Eye (tissue), 1 donor: ENCODE measurements at regions not wholly inside any gene's neighbourhood (a gene's known extent, or its start where the extent isn't known, plus 50 kb on each side); places are given as distances from the start of the nearest gene placed in this dataset.

Source experiments
- DNase-seq: peaks from one replicate; pipeline ENCODE4 v3.0.0-alpha.2; 2015

DNA sequence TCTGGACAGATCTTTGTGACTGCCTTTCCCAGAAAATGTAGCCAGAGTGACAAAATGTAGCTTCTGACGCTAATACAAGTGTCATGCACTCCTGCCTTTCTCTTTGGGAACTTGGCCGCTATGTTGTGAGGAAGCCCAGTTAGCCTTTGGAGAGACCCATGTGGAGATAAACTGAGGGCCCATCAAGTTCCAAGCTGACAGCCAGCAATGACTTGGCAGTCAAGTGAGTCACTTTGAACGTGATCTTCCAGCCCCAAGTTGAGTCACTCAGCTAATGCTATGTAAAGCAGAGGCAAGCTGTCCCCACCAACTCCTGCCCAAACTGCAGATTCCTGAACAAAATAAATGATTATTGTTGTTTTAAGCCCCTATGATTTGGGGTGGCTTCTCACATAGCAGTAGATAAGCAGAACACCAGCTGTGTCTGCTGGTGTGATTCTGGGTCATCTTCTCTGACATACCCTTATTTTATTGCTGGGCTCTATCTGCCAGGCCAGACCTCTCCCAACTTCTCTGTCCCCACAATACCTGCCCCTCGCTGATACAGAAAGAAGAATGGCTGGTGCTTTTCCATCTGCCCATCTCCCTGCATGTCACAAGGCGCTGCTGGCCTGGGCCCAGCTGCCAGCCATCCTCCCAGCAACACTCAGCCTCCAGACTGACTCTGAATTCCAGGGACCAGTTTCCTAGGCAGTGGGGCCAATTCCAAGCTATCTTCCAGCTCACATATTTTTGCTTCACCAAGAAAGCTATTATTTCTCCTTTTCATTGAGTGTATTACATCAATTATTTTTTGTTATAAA lies 274.8 kb downstream of the LRFN2 start:
- DNase-seq, result no peak

- peak; percentile 93 for DNase-seq
These were observed 278.4 kb downstream of the LRFN2 start for GRCh38 chr6:40308533-40309306.

GRCh38 chr6:40307712-40308111 lies 279.5 kb downstream of the LRFN2 start:
- DNase-seq, result no peak

DNA sequence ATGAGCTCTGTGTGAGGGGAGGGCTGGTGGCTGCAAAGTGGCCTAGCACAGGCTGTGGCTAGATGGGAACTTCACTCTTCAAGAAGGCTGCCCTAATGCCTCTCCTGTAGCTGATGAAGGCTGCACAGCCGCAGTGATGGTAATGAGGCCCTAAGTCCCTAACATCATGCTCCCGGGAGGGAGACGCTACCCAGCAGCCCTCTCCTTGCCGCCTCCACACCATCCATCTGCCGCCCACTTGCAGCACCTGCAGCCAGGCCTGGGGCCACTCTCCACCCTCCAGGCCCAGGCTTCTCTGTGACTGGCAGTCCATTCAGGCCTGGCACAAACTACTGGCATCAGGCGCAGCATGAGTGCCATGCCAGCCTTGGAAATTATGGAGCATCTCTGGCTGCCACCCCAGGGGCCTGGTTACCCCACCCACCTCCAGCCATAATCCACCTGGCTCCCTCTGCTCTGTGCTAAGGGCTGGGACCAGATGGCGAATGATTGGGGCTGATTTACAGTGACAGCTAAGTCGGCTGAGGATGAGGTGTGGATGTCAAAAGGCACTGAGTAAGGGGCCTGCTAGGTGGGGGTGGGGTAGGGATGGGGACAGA lies 284.2 kb downstream of the LRFN2 start:
- peak; percentile 70 for DNase-seq

DNA sequence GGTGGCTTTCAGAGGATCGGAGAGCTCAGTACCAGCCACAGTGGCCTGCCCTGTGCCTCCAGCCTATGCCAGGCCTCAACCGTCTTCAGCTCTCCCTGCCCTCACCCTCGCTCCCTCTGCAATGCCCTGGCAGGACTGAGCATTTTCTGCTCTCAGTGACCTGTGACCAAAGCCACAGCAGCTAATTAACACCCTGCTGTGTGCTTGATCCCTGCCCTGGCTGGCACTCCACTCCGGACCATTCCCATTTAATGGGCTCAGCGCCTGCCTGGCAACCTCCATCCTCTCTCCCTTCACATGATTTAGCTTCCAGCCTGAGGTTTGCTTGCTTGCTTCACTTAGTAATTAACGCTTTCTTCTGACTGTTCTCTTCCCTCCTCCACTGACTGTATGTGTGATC lies 287.5 kb downstream of the LRFN2 start:
- DNase-seq, result no peak

DNA sequence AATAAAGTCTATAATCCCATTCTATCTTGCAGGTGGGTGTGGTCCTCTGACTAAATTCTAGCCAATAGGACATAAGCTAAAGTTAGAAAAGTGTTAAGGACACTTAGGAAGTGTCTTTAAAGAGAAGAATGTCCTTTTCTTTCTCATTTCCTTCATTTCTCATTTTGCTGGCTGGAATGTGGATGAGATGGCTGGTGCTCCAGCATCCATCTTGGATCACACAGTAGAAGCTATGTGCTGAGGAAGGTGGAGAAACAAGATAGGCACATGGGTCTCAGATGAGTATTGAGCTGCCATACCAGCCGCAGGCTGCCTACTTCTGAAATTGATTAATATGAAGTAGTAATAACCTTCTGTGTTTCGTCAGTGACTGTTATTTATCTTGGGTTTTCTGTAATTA lies 289.0 kb downstream of the LRFN2 start:
- no peak for DNase-seq

GRCh38 chr6:40295251-40295950 lies 291.8 kb downstream of the LRFN2 start:
- DNase-seq, result no peak

DNA sequence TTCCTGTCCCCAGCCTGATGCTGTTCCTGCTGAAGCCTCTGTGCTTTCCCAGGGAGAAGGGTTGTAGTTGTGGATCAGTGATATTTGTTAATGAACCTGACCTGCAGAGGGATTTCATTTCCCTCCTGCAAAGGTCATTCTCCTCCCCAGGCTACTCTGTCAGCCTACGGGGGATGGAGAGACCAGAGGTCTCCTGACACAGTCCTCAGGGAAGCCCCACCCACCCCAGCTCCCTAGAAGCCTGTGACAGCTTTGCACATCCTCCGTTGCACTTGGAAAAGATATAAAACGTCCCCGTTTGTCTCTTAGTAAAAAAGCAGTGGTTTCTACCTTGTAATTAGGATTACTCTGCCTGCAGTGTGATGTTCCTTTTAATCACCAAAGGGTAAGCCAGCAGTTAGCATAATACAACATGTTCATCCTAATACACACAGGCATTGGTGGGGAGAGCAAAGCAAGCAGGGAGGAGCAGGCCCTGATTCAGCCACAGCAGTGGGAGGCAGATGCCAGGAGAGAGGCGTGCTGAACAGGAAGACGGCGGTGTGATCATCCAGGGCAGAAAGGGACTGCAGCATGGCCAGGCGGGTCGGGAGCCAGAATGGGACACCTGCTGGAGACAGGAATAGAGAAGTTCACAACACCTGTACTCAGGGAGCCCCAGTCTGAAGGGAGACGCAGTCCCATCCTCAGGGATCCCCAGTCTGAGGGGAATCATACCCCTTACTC lies 293.5 kb downstream of the LRFN2 start:
- DNase-seq, result no peak

GRCh38 chr6:40293060-40293459 lies 294.1 kb downstream of the LRFN2 start:
- no peak for DNase-seq

DNA sequence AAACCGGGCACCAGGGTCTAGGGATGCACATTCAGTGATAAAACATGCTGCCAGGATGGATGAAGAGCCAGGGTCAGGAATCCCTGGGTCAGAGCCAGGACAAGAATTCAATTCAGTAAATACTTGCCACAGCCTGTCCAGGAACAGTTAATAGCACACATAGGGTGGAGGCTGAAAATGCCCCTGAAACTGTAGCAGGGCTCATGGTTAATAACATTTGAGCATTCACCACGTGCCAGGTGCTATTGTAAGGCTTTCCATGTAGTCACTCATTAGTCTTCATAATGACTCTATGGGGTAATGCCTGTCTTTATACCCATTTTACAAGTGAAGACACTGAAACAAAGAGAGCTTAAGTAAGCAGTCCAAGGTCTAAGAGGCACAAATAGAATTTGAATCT lies 296.3 kb downstream of the LRFN2 start:
- DNase-seq, result no peak

- no peak for DNase-seq
These were observed 298.2 kb downstream of the LRFN2 start for GRCh38 chr6:40288919-40289318.

DNA sequence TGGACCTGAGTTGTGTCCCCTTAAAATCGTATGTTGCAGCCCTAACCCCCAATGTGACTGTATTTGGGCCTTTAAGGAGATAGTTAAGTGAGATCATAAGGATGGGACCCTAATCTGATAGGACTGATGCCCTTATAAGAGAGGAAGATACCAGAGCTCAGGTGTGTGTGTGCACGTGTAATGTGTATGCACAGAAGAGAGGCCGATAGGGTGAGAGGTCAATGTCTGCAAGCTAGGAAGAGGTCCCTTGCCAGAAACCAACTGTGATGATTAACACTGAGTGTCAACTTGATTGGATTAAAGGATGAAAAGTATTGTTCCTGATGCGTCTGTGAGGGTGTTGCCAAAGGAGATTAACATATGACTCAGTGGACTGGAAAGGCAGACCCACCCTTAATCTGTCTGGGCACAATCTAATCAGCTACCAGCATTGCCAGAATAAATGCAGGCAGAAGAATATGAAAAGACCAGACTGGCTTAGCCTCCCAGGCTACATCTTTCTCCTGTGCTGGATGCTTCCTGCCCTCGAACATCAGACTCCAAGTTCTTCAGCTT lies 299.8 kb downstream of the LRFN2 start:
- DNase-seq, result no peak

DNA sequence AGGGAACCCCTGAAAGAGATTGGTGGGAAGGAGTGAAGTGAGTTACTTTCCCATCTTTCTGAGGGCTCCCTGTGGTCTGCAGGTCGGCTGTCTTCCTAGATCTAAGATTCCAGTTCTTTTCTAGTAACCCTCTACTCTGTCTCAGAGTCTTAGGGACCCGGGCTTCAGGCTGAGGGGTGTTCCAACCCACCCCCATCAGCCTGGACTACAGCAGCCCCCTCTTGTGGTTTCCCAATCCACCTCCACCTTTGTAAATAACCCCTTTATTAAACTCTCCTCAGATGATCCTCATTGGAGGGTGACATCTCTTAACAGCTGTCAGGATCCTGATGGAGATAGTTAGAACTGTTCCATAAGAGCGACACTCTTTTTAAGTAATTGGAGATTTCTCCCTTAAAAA lies 300.4 kb downstream of the LRFN2 start:
- DNase-seq, result no peak

GRCh38 chr6:40285996-40286395 lies 301.2 kb downstream of the LRFN2 start:
- DNase-seq, result no peak

DNA sequence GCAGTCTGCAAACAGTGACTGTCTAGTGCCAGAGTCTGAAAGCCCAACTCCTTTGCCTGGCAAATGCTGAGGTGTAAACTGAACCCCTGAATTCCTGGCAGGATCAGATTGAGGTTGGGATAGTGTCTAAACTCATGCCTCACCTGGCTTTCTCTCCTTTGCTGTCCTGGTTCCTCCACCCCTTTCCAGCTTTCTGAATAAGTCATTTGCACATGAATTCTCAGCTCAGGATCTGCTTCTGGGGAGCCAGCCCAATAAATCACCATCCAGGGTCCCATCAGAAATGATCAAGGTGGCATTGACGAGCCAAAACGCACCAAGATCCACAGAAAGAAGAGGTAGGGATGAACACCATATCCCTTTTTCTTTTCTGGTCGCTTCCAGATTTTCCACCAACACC lies 301.6 kb downstream of the LRFN2 start:
- no peak for DNase-seq

- no peak for DNase-seq
These were observed 304.2 kb downstream of the LRFN2 start for GRCh38 chr6:40282986-40283385.

DNA sequence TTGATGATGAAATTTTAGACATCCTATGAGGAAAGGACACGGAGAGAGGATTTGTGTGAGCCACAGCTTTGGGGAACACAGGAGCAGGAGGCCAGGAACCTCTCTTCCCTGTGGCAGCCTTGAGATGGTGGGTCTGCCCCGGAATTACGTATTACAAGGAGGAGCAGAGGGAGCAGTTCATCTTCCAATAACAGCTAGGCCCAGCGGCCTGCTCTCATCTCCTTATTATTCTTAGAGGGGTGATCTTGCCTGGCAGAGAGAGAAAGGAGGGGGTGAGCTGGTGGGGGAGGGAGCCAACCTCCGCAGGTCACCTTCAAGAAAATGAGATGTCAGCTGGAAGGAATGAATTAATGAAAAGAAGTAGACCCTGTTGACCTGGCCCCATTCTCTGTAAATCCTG lies 305.8 kb downstream of the LRFN2 start:
- DNase-seq, result no peak

- DNase-seq, result no peak
These were observed 306.9 kb downstream of the LRFN2 start for GRCh38 chr6:40280231-40280630.

- DNase-seq, result no peak
These were observed 311.0 kb downstream of the LRFN2 start for GRCh38 chr6:40276141-40276540.

DNA sequence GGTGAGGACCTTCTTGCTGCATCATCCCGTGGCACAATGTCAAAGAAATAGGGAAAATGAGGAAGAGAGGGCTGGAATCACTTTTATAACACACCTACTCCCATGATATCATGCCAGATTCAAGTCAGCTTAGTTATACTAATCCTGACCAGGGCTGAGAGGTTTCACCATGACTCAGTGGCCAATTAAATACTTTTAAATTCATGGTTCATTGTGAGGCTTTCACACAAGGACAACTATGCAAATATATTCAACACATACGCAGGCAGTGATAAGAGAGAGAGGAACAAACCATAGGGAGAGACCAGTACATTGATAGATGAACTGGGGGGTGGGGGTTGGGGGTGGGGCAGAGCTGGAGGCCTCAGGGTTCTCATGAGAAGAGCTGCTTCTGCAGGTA lies 313.1 kb downstream of the LRFN2 start:
- no peak for DNase-seq

- DNase-seq, result peak; percentile 61
These were observed 318.6 kb downstream of the LRFN2 start for GRCh38 chr6:40268614-40269013.

DNA sequence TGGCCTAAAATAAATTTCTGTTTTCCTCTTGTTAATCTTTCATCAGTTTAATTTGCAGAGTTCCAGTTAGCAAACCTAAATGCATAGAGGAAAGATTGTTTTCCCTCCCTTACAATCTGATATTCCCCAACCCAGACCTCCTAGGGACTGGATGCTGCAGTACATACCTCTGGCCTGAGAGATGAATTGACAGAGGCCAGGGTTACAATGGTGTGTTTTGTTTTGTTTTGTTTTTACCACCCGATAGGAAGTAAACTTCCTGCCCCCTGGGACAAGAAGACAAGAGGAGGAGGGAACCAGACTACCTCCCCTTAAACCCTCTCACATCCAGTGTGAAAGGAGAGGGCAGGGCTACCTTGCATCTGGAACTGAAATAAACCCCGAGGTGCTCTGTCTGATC lies 319.0 kb downstream of the LRFN2 start:
- no peak for DNase-seq
